Breast epithelium (tissue), 3 donors: ENCODE measurements at regions not wholly inside any gene's neighbourhood (a gene's known extent, or its start where the extent isn't known, plus 50 kb on each side); places are given as distances from the start of the nearest gene placed in this dataset.

Experiments
- CTCF ChIP-seq, 3 donors: fragments of 450-650 bp; IDR thresholded peaks; one replicate each; pipeline ENCODE4 v1.5.1; 2016 to 2017; ENCODE audit warnings: antibody characterized with exemption in 3 of 3, mild to moderate bottlenecking in 3 of 3, moderate library complexity in 3 of 3
- POLR2A ChIP-seq: fragments of 450-650 bp; IDR thresholded peaks from one replicate; pipeline ENCODE4 v1.6.1; 2016; ENCODE audit warnings: antibody characterized with exemption, mild to moderate bottlenecking, moderate library complexity
- POLR2AphosphoS5 ChIP-seq, 3 donors: sonication (generic); formaldehyde crosslinking; IDR thresholded peaks; one replicate each; pipeline ENCODE4 v1.6.1; 2017; ENCODE audit warnings: antibody characterized with exemption in 3 of 3

- TF ChIP-seq CTCF (IDR thresholded peaks at IDR 0.05) (no peak), POLR2AphosphoS5 (IDR thresholded peaks at IDR 0.05) (no peak), POLR2A (no peak)
Observed at GRCh38 chr2:8592736-8593135, 89.1 kb upstream of the ID2 start.
